ENCODE measurements at regions not wholly inside any gene's neighbourhood (a gene's known extent, or its start where the extent isn't known, plus 50 kb on each side); places are given as distances from the start of the nearest gene placed in this dataset.

DNA sequence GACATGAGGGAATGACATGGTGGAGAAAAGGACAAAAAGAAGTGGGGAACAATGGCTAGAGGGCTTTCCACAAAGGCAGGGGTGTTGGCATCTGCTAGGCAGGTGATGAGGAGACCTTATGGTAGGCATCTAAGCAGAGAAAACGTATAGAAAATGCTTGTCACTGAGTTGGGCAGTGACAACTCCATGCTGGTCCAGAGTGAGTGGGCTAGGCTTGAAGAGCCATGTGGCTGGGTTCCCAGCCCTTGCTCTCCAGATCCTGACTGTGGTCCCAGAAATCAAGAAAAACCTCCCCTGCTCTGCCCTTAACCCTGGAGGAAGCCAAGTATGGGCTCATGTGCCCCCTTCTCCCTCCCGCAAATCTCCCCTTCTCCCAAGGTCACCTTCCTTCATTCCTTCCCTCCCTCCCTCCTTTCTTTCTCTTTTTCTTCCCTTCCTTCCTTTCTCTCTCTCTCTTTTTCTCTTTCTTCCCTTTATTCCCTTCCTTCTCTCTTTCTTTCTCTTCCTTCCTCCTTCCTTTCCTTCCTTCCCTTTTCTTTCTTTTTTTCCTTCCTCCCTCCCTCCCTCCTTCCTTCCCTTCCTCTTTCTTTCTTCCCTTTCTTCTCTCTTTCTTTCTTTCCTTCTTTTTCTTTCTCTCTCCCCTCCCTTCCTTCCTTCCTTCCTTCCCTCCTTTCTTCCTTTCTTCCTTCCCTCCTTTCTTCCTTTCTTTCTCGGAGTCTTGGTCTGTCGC lies 102.8 kb downstream of the NAV1 start:
- TF ChIP-seq, protein P1, sequence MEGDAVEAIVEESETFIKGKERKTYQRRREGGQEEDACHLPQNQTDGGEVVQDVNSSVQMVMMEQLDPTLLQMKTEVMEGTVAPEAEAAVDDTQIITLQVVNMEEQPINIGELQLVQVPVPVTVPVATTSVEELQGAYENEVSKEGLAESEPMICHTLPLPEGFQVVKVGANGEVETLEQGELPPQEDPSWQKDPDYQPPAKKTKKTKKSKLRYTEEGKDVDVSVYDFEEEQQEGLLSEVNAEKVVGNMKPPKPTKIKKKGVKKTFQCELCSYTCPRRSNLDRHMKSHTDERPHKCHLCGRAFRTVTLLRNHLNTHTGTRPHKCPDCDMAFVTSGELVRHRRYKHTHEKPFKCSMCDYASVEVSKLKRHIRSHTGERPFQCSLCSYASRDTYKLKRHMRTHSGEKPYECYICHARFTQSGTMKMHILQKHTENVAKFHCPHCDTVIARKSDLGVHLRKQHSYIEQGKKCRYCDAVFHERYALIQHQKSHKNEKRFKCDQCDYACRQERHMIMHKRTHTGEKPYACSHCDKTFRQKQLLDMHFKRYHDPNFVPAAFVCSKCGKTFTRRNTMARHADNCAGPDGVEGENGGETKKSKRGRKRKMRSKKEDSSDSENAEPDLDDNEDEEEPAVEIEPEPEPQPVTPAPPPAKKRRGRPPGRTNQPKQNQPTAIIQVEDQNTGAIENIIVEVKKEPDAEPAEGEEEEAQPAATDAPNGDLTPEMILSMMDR (IDR thresholded peaks at IDR 0.05 in 2 of 3, conservative IDR thresholded peaks at IDR 0.05 in 1 of 3; ENCODE audit: borderline replicate concordance in 1 of 3, insufficient read depth in 1 of 3, low read depth in 2 of 3, low read length in 2 of 3) = no peak
- TF ChIP-seq FOSL1 (IDR thresholded peaks at IDR 0.05; ENCODE audit: low read depth) (no peak), SRF (IDR thresholded peaks at IDR 0.05; ENCODE audit: low read depth) (no peak), POLR2AphosphoS5 (IDR thresholded peaks at IDR 0.05; ENCODE audit: low read depth, low read length) (no peak), ZNF274 (IDR thresholded peaks at IDR 0.05; ENCODE audit: low read depth, low read length) (no peak), POLR2A (IDR thresholded peaks at IDR 0.05; ENCODE audit: borderline replicate concordance, extremely low read depth, insufficient read depth, insufficient read length) (no peak), YY1 (IDR thresholded peaks at IDR 0.05; ENCODE audit: extremely low read depth, insufficient replicate concordance, low read depth, low read length) (no peak), EZH2phosphoT487 (IDR thresholded peaks at IDR 0.05; ENCODE audit: borderline replicate concordance) (no peak), TCF7L2 (IDR thresholded peaks at IDR 0.05; ENCODE audit: borderline replicate concordance, extremely low read depth, insufficient read depth, insufficient read length) (no peak)
- TF ChIP-seq, protein P2, sequence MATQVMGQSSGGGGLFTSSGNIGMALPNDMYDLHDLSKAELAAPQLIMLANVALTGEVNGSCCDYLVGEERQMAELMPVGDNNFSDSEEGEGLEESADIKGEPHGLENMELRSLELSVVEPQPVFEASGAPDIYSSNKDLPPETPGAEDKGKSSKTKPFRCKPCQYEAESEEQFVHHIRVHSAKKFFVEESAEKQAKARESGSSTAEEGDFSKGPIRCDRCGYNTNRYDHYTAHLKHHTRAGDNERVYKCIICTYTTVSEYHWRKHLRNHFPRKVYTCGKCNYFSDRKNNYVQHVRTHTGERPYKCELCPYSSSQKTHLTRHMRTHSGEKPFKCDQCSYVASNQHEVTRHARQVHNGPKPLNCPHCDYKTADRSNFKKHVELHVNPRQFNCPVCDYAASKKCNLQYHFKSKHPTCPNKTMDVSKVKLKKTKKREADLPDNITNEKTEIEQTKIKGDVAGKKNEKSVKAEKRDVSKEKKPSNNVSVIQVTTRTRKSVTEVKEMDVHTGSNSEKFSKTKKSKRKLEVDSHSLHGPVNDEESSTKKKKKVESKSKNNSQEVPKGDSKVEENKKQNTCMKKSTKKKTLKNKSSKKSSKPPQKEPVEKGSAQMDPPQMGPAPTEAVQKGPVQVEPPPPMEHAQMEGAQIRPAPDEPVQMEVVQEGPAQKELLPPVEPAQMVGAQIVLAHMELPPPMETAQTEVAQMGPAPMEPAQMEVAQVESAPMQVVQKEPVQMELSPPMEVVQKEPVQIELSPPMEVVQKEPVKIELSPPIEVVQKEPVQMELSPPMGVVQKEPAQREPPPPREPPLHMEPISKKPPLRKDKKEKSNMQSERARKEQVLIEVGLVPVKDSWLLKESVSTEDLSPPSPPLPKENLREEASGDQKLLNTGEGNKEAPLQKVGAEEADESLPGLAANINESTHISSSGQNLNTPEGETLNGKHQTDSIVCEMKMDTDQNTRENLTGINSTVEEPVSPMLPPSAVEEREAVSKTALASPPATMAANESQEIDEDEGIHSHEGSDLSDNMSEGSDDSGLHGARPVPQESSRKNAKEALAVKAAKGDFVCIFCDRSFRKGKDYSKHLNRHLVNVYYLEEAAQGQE (IDR thresholded peaks at IDR 0.05; ENCODE audit: low read depth) = no peak
- TF ChIP-seq, protein P3, sequence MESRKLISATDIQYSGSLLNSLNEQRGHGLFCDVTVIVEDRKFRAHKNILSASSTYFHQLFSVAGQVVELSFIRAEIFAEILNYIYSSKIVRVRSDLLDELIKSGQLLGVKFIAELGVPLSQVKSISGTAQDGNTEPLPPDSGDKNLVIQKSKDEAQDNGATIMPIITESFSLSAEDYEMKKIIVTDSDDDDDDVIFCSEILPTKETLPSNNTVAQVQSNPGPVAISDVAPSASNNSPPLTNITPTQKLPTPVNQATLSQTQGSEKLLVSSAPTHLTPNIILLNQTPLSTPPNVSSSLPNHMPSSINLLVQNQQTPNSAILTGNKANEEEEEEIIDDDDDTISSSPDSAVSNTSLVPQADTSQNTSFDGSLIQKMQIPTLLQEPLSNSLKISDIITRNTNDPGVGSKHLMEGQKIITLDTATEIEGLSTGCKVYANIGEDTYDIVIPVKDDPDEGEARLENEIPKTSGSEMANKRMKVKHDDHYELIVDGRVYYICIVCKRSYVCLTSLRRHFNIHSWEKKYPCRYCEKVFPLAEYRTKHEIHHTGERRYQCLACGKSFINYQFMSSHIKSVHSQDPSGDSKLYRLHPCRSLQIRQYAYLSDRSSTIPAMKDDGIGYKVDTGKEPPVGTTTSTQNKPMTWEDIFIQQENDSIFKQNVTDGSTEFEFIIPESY (IDR thresholded peaks at IDR 0.05; ENCODE audit: extremely low read depth, insufficient replicate concordance, low read length) = no peak
